ENCODE measurements at regions not wholly inside any gene's neighbourhood (a gene's known extent, or its start where the extent isn't known, plus 50 kb on each side); places are given as distances from the start of the nearest gene placed in this dataset.

DNA sequence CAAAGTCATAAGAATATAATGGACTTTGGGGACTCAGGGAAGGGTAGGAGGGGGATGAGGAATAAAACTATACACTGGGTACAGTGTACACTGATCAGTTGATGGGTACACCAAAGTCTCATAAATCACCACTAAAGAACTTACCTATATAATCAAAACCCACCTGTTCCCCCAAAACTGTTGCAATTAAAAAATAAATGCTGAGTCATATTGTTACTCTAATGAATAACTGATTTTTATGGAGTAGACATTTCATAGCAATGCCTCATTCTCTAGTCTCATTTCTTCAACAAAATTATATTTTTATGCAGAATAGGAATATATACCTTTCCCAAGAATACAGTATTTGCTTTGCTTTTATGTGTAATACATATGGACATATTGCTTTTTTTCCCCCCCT is 181.2 kb downstream of the ST6GAL2 start:
- no peaks in the 10 kb centered on the region for H3K27me3 ChIP-seq (ENCODE audit: control insufficient read depth, insufficient read depth, low read length)
- ChIA-PET CTCF (no interaction called here), POLR2A (no interaction called here)
- no peak for DNase-seq (ENCODE audit: low read depth)
- no peak overlapping the region for H3K4me3 ChIP-seq (ENCODE audit: low read depth, low read length)
- no peaks in the 10 kb centered on the region for H3K36me3 ChIP-seq (ENCODE audit: control insufficient read depth, insufficient read depth, low read length)
- TF ChIP-seq, protein P1, sequence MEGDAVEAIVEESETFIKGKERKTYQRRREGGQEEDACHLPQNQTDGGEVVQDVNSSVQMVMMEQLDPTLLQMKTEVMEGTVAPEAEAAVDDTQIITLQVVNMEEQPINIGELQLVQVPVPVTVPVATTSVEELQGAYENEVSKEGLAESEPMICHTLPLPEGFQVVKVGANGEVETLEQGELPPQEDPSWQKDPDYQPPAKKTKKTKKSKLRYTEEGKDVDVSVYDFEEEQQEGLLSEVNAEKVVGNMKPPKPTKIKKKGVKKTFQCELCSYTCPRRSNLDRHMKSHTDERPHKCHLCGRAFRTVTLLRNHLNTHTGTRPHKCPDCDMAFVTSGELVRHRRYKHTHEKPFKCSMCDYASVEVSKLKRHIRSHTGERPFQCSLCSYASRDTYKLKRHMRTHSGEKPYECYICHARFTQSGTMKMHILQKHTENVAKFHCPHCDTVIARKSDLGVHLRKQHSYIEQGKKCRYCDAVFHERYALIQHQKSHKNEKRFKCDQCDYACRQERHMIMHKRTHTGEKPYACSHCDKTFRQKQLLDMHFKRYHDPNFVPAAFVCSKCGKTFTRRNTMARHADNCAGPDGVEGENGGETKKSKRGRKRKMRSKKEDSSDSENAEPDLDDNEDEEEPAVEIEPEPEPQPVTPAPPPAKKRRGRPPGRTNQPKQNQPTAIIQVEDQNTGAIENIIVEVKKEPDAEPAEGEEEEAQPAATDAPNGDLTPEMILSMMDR (IDR thresholded peaks at IDR 0.05; ENCODE audit: insufficient read depth, low read depth, low read length) = no peak

DNA sequence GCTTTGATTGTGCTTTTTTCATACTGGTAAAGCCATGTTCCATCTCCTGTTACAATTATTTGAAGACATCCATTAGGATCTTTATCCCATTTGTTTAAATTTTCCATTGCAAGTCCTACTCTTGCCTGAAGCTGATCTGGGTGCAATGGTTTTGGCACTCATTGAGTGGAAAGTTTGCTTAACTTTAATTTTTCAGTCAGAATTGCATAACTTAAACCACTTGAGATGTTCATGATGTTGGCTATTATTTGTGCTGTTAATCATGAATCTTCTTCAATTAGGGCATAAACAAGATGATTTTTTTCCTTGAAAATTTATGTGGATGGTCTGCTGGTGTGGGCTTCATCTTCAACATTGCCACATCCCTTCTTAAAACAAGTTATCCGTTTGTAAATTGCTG is 180.1 kb downstream of the ST6GAL2 start:
- no peaks in the 10 kb centered on the region for H3K36me3 ChIP-seq (ENCODE audit: control insufficient read depth, insufficient read depth, low read length)
- H3K27me3 ChIP-seq (ENCODE audit: control insufficient read depth, insufficient read depth, low read length) = no peaks in the 10 kb centered on the region
- no peak for DNase-seq (ENCODE audit: low read depth)
- no peak overlapping the region for H3K4me3 ChIP-seq (ENCODE audit: low read depth, low read length)
- CTCF ChIA-PET = no interaction called here
- POLR2A ChIA-PET = no interaction called here
- TF ChIP-seq, protein P1 (IDR thresholded peaks at IDR 0.05; ENCODE audit: insufficient read depth, low read depth, low read length) = no peak

GRCh38 chr2:106706283-106706682 is 179.7 kb downstream of the ST6GAL2 start:
- DNase-seq (ENCODE audit: low read depth) = no peak
- H3K4me3 ChIP-seq (ENCODE audit: low read depth, low read length) = no peak overlapping the region
- no peaks in the 10 kb centered on the region for H3K36me3 ChIP-seq (ENCODE audit: control insufficient read depth, insufficient read depth, low read length)
- CTCF ChIA-PET = no interaction called here
- TF ChIP-seq, protein P1 (IDR thresholded peaks at IDR 0.05; ENCODE audit: insufficient read depth, low read depth, low read length) = no peak
- no peaks in the 10 kb centered on the region for H3K27me3 ChIP-seq (ENCODE audit: control insufficient read depth, insufficient read depth, low read length)
- POLR2A ChIA-PET = no interaction called here

DNA sequence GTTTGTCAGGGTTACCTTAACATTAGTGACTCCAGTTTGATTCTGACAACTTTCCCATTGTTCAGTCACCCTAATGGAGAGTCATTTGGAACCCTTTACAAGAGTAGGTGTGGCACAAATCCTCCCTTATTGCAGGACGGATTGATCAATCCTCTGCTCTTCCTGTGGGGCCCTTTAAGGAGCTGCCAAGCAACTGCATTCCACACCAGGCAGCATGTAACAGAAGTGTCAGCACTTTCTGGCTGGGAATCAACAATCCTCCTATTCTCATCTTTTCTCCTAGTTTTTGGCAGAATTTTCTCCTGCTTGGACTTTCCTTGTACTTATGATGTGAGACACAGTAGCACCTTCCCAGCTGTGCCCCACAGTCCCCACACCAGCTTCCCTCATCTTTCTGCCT is 177.8 kb downstream of the ST6GAL2 start:
- TF ChIP-seq, protein P1 (IDR thresholded peaks at IDR 0.05; ENCODE audit: insufficient read depth, low read depth, low read length) = no peak
- Histone ChIP-seq H3K36me3 (ENCODE audit: control insufficient read depth, insufficient read depth, low read length) (no peaks in the 10 kb centered on the region), H3K27me3 (ENCODE audit: control insufficient read depth, insufficient read depth, low read length) (no peaks in the 10 kb centered on the region), H3K4me3 (ENCODE audit: low read depth, low read length) (no peak overlapping the region)
- DNase-seq (ENCODE audit: low read depth) = no peak
- ChIA-PET POLR2A (no interaction called here), CTCF (no interaction called here)

GRCh38 chr2:106709229-106709628 is 176.7 kb downstream of the ST6GAL2 start:
- POLR2A ChIA-PET = no interaction called here
- CTCF ChIA-PET = no interaction called here
- DNase-seq (ENCODE audit: low read depth) = no peak
- TF ChIP-seq, protein P1 (IDR thresholded peaks at IDR 0.05; ENCODE audit: insufficient read depth, low read depth, low read length) = no peak
- Histone ChIP-seq H3K36me3 (ENCODE audit: control insufficient read depth, insufficient read depth, low read length) (no peaks in the 10 kb centered on the region), H3K27me3 (ENCODE audit: control insufficient read depth, insufficient read depth, low read length) (no peaks in the 10 kb centered on the region), H3K4me3 (ENCODE audit: low read depth, low read length) (no peak overlapping the region)

Measured in BJ (cell line).